K562 (cell line): ENCODE measurements at regions not wholly inside any gene's neighbourhood (a gene's known extent, or its start where the extent isn't known, plus 50 kb on each side); places are given as distances from the start of the nearest gene placed in this dataset.

Source experiments
- ATAC-seq: fragments of 200-7000 bp; cut with Tn5 transposase; 3 replicates; pipeline ENCODE4 v1.9.1; 2020; ENCODE audit warnings: moderate library complexity
- BruUV-seq: library from RNA; stranded (reverse); fragments of 400-500 nt; replicated peaks from 2 replicates; lab custom pipeline; 2021; lab: Mats Ljungman, UMichigan
- CTCF ChIA-PET: fragments of 300-600 bp; formaldehyde crosslinking; extraction: SDS; loops from one replicate; lab custom pipeline; 2021; ENCODE audit warnings: low intra/inter-chr PET ratio; lab: Yijun Ruan, JAX
- POLR2A ChIA-PET: fragments of 300-600, 350-650 bp; sonication (Branson Sonifier 250); formaldehyde crosslinking; extraction: SDS; loops from one replicate; lab custom pipeline; 2021; ENCODE audit warnings: antibody characterized with exemption, inconsistent platforms; lab: Yijun Ruan, JAX
- DNase-seq, 4 experiments: peaks; one replicate each; pipeline versions ENCODE4 v3.0.0 to v3.0.0-alpha.2; 2011 to 2018; ENCODE audit warnings: low spot score in 3 of 4, mixed read lengths in 3 of 4; ENCODE audit errors: extremely low read depth in 1 of 4
- FAIRE-seq: peaks from 2 replicates; lab custom pipeline; 2011; peaks lifted over from hg19 to GRCh38; lab: Jason Lieb, UNC
- H2AFZ ChIP-seq: 2 replicates; pipeline ENCODE4 v1.6.0; 2011; ENCODE audit warnings: low read depth, low read length, control low read depth, inconsistent platforms
- H3K27ac ChIP-seq: fragments of 200-600 bp; 3 replicates; pipeline ENCODE4 v1.8.0; 2011; ENCODE audit warnings: low read depth, mild to moderate bottlenecking, control low read depth, inconsistent platforms, low read length, moderate library complexity, mixed read lengths; ENCODE audit errors: extremely low read depth
- H3K27me3 ChIP-seq, 2 experiments: fragments of 300-600 bp in 1 of 2; 2 replicates in 1 of 2; 3 replicates in 1 of 2; pipeline versions ENCODE4 v1.6.0 to v1.8.0; 2011; ENCODE audit warnings: inconsistent platforms in 2 of 2, low read length in 2 of 2, mild to moderate bottlenecking in 1 of 2, mixed read lengths in 1 of 2, moderate library complexity in 1 of 2; ENCODE audit not compliant: control insufficient read depth in 2 of 2, insufficient read depth in 2 of 2
- H3K36me3 ChIP-seq: fragments of 300-600 bp; 3 replicates; pipeline ENCODE4 v1.8.0; 2011; ENCODE audit warnings: mild to moderate bottlenecking, low read length, inconsistent platforms; ENCODE audit not compliant: control insufficient read depth, insufficient read depth
- H3K4me1 ChIP-seq, 2 experiments: fragments of 200-600 bp in 1 of 2; replicated peaks in 1 of 2; 2 replicates in 1 of 2; 3 replicates in 1 of 2; pipeline versions ENCODE4 v1.5.1 to v1.8.0; 2011; ENCODE audit warnings: inconsistent platforms in 2 of 2, low read length in 2 of 2, mild to moderate bottlenecking in 1 of 2, mixed read lengths in 1 of 2, moderate library complexity in 1 of 2; ENCODE audit not compliant: control insufficient read depth in 2 of 2, insufficient read depth in 2 of 2
- H3K4me2 ChIP-seq: 2 replicates; pipeline ENCODE4 v1.6.1; 2011; ENCODE audit warnings: low read length, control low read depth, inconsistent platforms, mixed read lengths; ENCODE audit not compliant: insufficient read depth
- H3K4me3 ChIP-seq: fragments of 200-600 bp; sonication (generic), shearing (Covaris generic); 2 replicates; pipeline ENCODE4 v1.5.1; 2016; ENCODE audit warnings: control low read depth, inconsistent platforms
- H3K79me2 ChIP-seq: fragments of 200-600 bp; 3 replicates; pipeline ENCODE4 v1.8.0; 2011; ENCODE audit warnings: low read length, inconsistent platforms; ENCODE audit not compliant: control insufficient read depth, insufficient read depth
- H3K9ac ChIP-seq, 2 experiments: 2 replicates each; pipeline versions ENCODE4 v1.6.0 to v1.6.1; 2011; ENCODE audit warnings: low read depth in 2 of 2, low read length in 2 of 2, control low read depth in 1 of 2, inconsistent platforms in 1 of 2, mild to moderate bottlenecking in 1 of 2, mixed read lengths in 1 of 2; ENCODE audit not compliant: insufficient read depth in 1 of 2
- H3K9me1 ChIP-seq: one replicate; pipeline ENCODE4 v1.6.0; 2011; ENCODE audit warnings: inconsistent platforms, mild to moderate bottlenecking, low read length, moderate library complexity; ENCODE audit not compliant: control insufficient read depth, insufficient read depth
- H3K9me3 ChIP-seq: replicated peaks from 2 replicates; pipeline ENCODE4 v1.5.1; 2011; ENCODE audit warnings: low read depth, low read length, inconsistent platforms; ENCODE audit not compliant: control insufficient read depth, insufficient read depth
- H4K20me1 ChIP-seq: replicated peaks from 2 replicates; pipeline ENCODE4 v1.6.1; 2011; ENCODE audit warnings: low read length, inconsistent platforms, mixed read lengths; ENCODE audit not compliant: control insufficient read depth, insufficient read depth
- ATF1 ChIP-seq, 2 experiments: fragments of 450-650 bp in 1 of 2; IDR thresholded peaks; 2 replicates each; pipeline ENCODE4 v1.6.1; 2016; ENCODE audit warnings: missing compliant biosample characterization in 1 of 2, missing genetic modification characterization in 1 of 2
- BRD4 ChIP-seq: fragments of 200-600 bp; sonication (generic); IDR thresholded peaks from 2 replicates; pipeline ENCODE4 v1.6.1; 2017; ENCODE audit warnings: inconsistent platforms
- CAMTA2 ChIP-seq: fragments of 250-450 bp; sonication (Bioruptor Pico); conservative IDR thresholded peaks from 2 replicates; pipeline ENCODE4 v1.5.1; 2022
- EGR1 ChIP-seq: fragments of 450-650 bp; conservative IDR thresholded peaks from 2 replicates; pipeline ENCODE4 v1.6.1; 2017; ENCODE audit warnings: mild to moderate bottlenecking
- GTF2A2 ChIP-seq: IDR thresholded peaks from 2 replicates; pipeline ENCODE4 v1.6.1; 2016; ENCODE audit warnings: mild to moderate bottlenecking, missing genetic modification characterization, missing compliant biosample characterization
- HDGF ChIP-seq: fragments of 450-650 bp; IDR thresholded peaks from 2 replicates; pipeline ENCODE4 v1.6.1; 2016
- PCBP1 ChIP-seq: fragments of 200-400 bp; formaldehyde crosslinking; IDR thresholded peaks from 2 replicates; pipeline ENCODE4 v1.6.1; 2018; ENCODE audit warnings: mild to moderate bottlenecking, low read depth, low read length; ENCODE audit not compliant: poor library complexity, severe bottlenecking
- PHB ChIP-seq: fragments of 250-450 bp; sonication (Bioruptor Pico); IDR thresholded peaks from 2 replicates; pipeline ENCODE4 v1.5.0; 2021
- SMARCE1 ChIP-seq: fragments of 450-650 bp; IDR thresholded peaks from 2 replicates; pipeline ENCODE4 v1.7.1; 2016; ENCODE audit warnings: mild to moderate bottlenecking
- ZFP30 ChIP-seq: fragments of 250-450 bp; sonication (Bioruptor Pico); IDR thresholded peaks from 2 replicates; pipeline ENCODE4 v1.8.0; 2022; ENCODE audit warnings: moderate library complexity, mild to moderate bottlenecking, inconsistent platforms, borderline replicate concordance
- ZNF121 ChIP-seq: sonication (generic); formaldehyde crosslinking; conservative IDR thresholded peaks from 2 replicates; pipeline ENCODE4 v1.8.0; 2022; ENCODE audit warnings: missing genetic modification reagents
- ZNF124 ChIP-seq: sonication (generic); formaldehyde crosslinking; IDR thresholded peaks from 2 replicates; pipeline ENCODE4 v1.8.1; 2022; ENCODE audit warnings: missing genetic modification reagents
- ZNF165 ChIP-seq: fragments of 250-450 bp; sonication (Bioruptor Pico); IDR thresholded peaks from 2 replicates; pipeline ENCODE4 v1.4.0; 2020; ENCODE audit warnings: borderline replicate concordance
- ZNF184 ChIP-seq: sonication (generic); formaldehyde crosslinking; IDR thresholded peaks from 2 replicates; pipeline ENCODE4 v1.5.0; 2020; ENCODE audit warnings: missing genetic modification reagents
- ZNF3 ChIP-seq: fragments of 250-450 bp; sonication (Bioruptor Pico); IDR thresholded peaks from 2 replicates; pipeline ENCODE4 v1.5.0; 2021; ENCODE audit warnings: mild to moderate bottlenecking, moderate library complexity
- ZNF436 ChIP-seq: fragments of 250-450, 450-650 bp; sonication (Bioruptor Pico); formaldehyde crosslinking; IDR thresholded peaks from 2 replicates; pipeline ENCODE4 v1.7.0; 2020; ENCODE audit warnings: mild to moderate bottlenecking
- ZNF696 ChIP-seq: fragments of 250-450 bp; sonication (Bioruptor Pico); conservative IDR thresholded peaks from 2 replicates; pipeline ENCODE4 v1.4.0; 2020; ENCODE audit warnings: mild to moderate bottlenecking, moderate library complexity
- ZNF79 ChIP-seq: fragments of 250-450 bp; sonication (Bioruptor Pico); IDR thresholded peaks from 2 replicates; pipeline ENCODE4 v1.4.0; 2020; ENCODE audit warnings: low read depth, mild to moderate bottlenecking, moderate library complexity
- WGBS: fragments of 100-300 bp; shearing (Covaris generic); methylation state at CpG from one replicate; pipeline ENCODE4 v1.1.6; 2016; ENCODE audit warnings: low coverage, mixed read lengths; ENCODE audit not compliant: insufficient coverage; ENCODE audit errors: missing lambda C conversion rate; 5-methylcytosine and 5-hydroxymethylcytosine counted together
- in situ Hi-C: fragments of 300-500 bp; cut with MboI; formaldehyde crosslinking; loops from 4 replicates; pipeline ENCODE4 v1.15.0; 2018; ENCODE audit warnings: inconsistent platforms, mixed read lengths
- intact Hi-C: fragments of 100-400 bp; cut with micrococcal nuclease; formaldehyde crosslinking; loops from 2 replicates; pipeline ENCODE4 v1.14.2; 2022
- TF ChIP-seq, protein P1 (sequence below): fragments of 250-450 bp; sonication (Bioruptor Pico); IDR thresholded peaks from 2 replicates; pipeline ENCODE4 v1.9.0; 2021; ENCODE audit warnings: mild to moderate bottlenecking
- TF ChIP-seq, protein P2 (sequence below), 3 experiments: fragments of 200-800 bp in 1 of 3; fragments of 250-450 bp in 1 of 3; fragments of 450-650 bp in 1 of 3; sonication (Bioruptor Pico) in 1 of 3; sonication (Bioruptor generic) in 1 of 3; formaldehyde crosslinking in 1 of 3; IDR thresholded peaks; 2 replicates each; pipeline versions ENCODE4 v1.6.1 to v1.8.0; 2016 to 2022; ENCODE audit warnings: mild to moderate bottlenecking in 2 of 3, missing genetic modification characterization in 2 of 3, missing compliant biosample characterization in 1 of 3, moderate library complexity in 1 of 3
- TF ChIP-seq, protein P3 (sequence below): sonication (generic); IDR thresholded peaks from 2 replicates; pipeline ENCODE4 v1.6.1; 2016

DNA sequence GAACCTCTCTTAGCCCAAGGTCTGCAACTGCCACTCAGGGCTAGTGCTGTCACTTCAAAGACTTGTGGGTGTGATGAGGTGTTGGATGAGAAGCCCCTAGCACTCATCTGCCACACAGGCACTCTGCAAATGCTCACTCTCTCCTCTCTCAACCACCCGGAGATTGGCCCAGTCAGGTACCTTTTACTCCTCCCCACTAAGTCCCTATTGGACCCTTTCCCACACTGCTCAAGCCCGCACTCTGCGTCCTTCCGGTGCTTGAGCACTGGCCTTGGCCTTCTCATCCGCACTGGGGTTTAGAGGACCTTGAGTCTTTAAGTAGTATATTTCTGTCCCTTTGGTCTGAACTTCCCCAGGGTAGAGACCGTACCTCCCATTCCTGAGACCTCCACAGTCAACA is 308.0 kb downstream of the NXPE2 start (continued):
- TF ChIP-seq, protein P1, sequence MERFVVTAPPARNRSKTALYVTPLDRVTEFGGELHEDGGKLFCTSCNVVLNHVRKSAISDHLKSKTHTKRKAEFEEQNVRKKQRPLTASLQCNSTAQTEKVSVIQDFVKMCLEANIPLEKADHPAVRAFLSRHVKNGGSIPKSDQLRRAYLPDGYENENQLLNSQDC: no peak
- TF ChIP-seq HDGF (no peak), ATF1 (CRISPR knock-in tag; IDR thresholded peaks at IDR 0.05) (no peak), ATF1 (tag; IDR thresholded peaks at IDR 0.05) (no peak), ZNF3 (no peak), PHB (no peak), ZFP30 (CRISPR knock-in tag) (no peak)

DNA sequence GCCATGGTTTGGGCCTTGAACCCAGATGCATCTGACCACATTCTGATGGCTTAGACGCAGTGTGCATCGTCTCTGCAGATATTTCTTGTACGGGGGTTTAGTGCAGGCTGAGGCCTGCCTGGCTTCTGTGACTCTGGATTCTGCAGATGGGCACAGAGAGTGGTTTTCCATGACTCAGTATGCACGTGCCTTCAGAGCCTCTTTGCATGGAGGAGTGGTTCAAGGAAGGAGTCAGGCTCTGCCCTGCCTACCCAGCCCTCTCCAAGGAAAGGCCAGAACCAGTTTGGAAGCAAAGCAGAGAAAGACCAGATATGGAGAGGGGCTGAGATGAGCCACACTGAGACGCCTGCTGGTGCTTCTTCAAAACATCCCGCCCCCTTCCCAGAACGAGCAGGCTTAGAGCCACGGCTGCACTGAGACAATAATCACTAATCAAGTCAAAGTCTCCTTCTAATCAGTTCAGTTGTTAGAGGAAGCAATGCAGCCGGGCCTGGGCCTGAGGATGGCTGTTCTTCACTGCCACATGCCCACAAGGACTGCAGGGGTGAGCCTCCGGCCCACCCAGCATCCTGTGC is 308.9 kb downstream of the NXPE2 start:
- H2AFZ ChIP-seq: no peak overlapping the region
- no TSS peak for BruUV-seq
- H3K79me2 ChIP-seq: no peaks in the 10 kb centered on the region
- ATAC-seq (no peak), DNase-seq (no peak), FAIRE-seq (no peak)
- H3K4me2 ChIP-seq: no peak overlapping the region
- POLR2A ChIA-PET: no interaction called here
- no peaks in the 10 kb centered on the region for H3K9me3 ChIP-seq
- WGBS: 0% methylated on average over 10 of the region's 10 CpGs
- H3K4me3 ChIP-seq: no peak overlapping the region
- in situ Hi-C loops (no loop called here), intact Hi-C loops (no loop called here)
- CTCF ChIA-PET: no interaction called here
- H3K27me3 ChIP-seq: peaks cover 0 to 9% of the 10 kb centered on the region in 2 experiments; a peak in 1 of 5 replicates
- no peak overlapping the region for H3K9ac ChIP-seq
- no peaks in the 10 kb centered on the region for H4K20me1 ChIP-seq
- no peaks in the 10 kb centered on the region for H3K9me1 ChIP-seq
- H3K4me1 ChIP-seq: no peaks in the 10 kb centered on the region; a peak in 1 of 5 replicates
- no peaks in the 10 kb centered on the region for H3K36me3 ChIP-seq
- H3K27ac ChIP-seq: no peak overlapping the region
- TF ChIP-seq ZNF696 (CRISPR knock-in tag) (no peak), EGR1 (no peak), ZNF184 (CRISPR knock-in tag) (no peak), ZNF124 (CRISPR knock-in tag) (no peak), ZNF79 (CRISPR knock-in tag) (no peak), GTF2A2 (no peak), CAMTA2 (CRISPR knock-in tag) (no peak), SMARCE1 (no peak), ZNF121 (CRISPR knock-in tag) (no peak), ZNF436 (CRISPR knock-in tag) (no peak), ZNF165 (CRISPR knock-in tag) (no peak), PCBP1 (no peak), BRD4 (no peak)
- TF ChIP-seq, protein P2, sequence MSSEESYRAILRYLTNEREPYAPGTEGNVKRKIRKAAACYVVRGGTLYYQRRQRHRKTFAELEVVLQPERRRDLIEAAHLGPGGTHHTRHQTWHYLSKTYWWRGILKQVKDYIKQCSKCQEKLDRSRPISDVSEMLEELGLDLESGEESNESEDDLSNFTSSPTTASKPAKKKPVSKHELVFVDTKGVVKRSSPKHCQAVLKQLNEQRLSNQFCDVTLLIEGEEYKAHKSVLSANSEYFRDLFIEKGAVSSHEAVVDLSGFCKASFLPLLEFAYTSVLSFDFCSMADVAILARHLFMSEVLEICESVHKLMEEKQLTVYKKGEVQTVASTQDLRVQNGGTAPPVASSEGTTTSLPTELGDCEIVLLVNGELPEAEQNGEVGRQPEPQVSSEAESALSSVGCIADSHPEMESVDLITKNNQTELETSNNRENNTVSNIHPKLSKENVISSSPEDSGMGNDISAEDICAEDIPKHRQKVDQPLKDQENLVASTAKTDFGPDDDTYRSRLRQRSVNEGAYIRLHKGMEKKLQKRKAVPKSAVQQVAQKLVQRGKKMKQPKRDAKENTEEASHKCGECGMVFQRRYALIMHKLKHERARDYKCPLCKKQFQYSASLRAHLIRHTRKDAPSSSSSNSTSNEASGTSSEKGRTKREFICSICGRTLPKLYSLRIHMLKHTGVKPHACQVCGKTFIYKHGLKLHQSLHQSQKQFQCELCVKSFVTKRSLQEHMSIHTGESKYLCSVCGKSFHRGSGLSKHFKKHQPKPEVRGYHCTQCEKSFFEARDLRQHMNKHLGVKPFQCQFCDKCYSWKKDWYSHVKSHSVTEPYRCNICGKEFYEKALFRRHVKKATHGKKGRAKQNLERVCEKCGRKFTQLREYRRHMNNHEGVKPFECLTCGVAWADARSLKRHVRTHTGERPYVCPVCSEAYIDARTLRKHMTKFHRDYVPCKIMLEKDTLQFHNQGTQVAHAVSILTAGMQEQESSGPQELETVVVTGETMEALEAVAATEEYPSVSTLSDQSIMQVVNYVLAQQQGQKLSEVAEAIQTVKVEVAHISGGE (CRISPR knock-in tag; IDR thresholded peaks at IDR 0.05): no peak
- TF ChIP-seq, protein P3, sequence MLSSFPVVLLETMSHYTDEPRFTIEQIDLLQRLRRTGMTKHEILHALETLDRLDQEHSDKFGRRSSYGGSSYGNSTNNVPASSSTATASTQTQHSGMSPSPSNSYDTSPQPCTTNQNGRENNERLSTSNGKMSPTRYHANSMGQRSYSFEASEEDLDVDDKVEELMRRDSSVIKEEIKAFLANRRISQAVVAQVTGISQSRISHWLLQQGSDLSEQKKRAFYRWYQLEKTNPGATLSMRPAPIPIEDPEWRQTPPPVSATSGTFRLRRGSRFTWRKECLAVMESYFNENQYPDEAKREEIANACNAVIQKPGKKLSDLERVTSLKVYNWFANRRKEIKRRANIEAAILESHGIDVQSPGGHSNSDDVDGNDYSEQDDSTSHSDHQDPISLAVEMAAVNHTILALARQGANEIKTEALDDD: no peak
